SJSA1 (cell line): ENCODE measurements at regions not wholly inside any gene's neighbourhood (a gene's known extent, or its start where the extent isn't known, plus 50 kb on each side); places are given as distances from the start of the nearest gene placed in this dataset.

ENCODE experiments used
- DNase-seq, 2 experiments: peaks; one replicate each; pipeline ENCODE4 v3.0.0-alpha.2; 2015 to 2020; ENCODE audit warnings: low spot score in 2 of 2, low read depth in 1 of 2
- H3K27ac ChIP-seq: fragments of 250-450 bp; sonication (Bioruptor Pico); 2 replicates; pipeline ENCODE4 v1.5.1; 2020; ENCODE audit warnings: mild to moderate bottlenecking, moderate library complexity
- H3K27me3 ChIP-seq: fragments of 250-450 bp; sonication (Bioruptor Pico); replicated peaks from 2 replicates; pipeline ENCODE4 v1.5.1; 2020; ENCODE audit warnings: mild to moderate bottlenecking, moderate library complexity
- H3K36me3 ChIP-seq: fragments of 250-450 bp; sonication (Bioruptor Pico); 2 replicates; pipeline ENCODE4 v1.5.1; 2020; ENCODE audit warnings: mild to moderate bottlenecking
- H3K4me1 ChIP-seq: fragments of 250-450 bp; sonication (Bioruptor Pico); replicated peaks from 2 replicates; pipeline ENCODE4 v1.6.1; 2021; ENCODE audit warnings: mild to moderate bottlenecking
- H3K4me3 ChIP-seq: fragments of 250-450 bp; sonication (Bioruptor Pico); 2 replicates; pipeline ENCODE4 v1.5.1; 2020; ENCODE audit warnings: mild to moderate bottlenecking
- H3K9me3 ChIP-seq: fragments of 250-450 bp; sonication (Bioruptor Pico); replicated peaks from 2 replicates; pipeline ENCODE4 v1.5.1; 2020; ENCODE audit warnings: mild to moderate bottlenecking

- Histone ChIP-seq H3K27ac (no peak overlapping the region), H3K9me3 (no peaks in the 10 kb centered on the region), H3K4me3 (no peak overlapping the region), H3K27me3 (no peaks in the 10 kb centered on the region), H3K36me3 (no peaks in the 10 kb centered on the region), H3K4me1 (no peaks in the 10 kb centered on the region)
- no peak for DNase-seq
Observed at GRCh38 chrX:82141942-82142341, 940.0 kb downstream of the SH3BGRL start.

DNA sequence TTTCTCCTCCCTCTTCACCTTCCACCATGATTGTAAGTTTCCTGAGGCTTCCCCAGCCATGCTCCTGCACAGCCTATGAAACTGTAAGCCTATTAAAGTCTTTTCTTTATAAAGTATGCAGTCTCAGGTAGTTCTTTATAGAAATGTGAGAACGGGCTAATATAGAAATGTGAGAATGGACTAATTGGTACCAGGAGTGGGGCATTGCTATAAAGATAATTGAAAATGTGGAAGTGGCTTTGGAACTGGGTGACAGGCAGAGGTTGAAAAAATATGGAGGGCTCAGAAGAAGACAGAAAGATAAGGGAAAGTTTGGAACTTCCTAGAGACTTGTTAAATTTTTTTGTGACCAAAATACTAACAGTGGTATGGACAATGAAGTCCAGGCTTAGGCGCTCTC lies 959.3 kb downstream of the SH3BGRL start:
- Histone ChIP-seq H3K36me3 (no peaks in the 10 kb centered on the region), H3K9me3 (no peaks in the 10 kb centered on the region), H3K27me3 (no peaks in the 10 kb centered on the region), H3K27ac (no peak overlapping the region), H3K4me3 (no peak overlapping the region), H3K4me1 (no peaks in the 10 kb centered on the region)
- no peak for DNase-seq

- no peak overlapping the region for H3K4me3 ChIP-seq
- no peak for DNase-seq
- H3K27me3 ChIP-seq: no peaks in the 10 kb centered on the region
- H3K4me1 ChIP-seq: no peaks in the 10 kb centered on the region
- H3K9me3 ChIP-seq: no peaks in the 10 kb centered on the region
- no peaks in the 10 kb centered on the region for H3K36me3 ChIP-seq
- no peak overlapping the region for H3K27ac ChIP-seq
Observed at GRCh38 chrX:82163701-82164100, 961.8 kb downstream of the SH3BGRL start.

DNA sequence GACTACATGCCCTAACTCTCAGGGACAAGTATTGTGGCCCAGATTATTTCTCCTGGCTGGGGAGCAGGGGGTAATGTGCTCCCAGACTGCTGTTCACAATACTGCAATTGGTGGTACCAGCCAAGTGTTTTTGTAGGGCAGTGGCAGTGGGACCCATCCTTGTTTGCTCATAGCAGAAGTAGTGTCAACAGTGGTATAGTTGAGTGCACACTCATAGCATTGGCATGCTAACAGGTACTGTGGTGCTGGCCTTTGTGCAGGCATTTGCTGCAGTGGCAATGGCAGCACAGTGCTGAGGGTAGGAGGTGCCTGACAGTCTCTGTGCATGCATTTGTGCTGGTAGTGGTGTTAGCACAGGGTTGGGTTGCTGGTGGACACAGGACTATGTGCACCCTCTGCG lies 995.0 kb downstream of the SH3BGRL start:
- H3K36me3 ChIP-seq: no peaks in the 10 kb centered on the region
- no peak for DNase-seq
- H3K9me3 ChIP-seq: no peaks in the 10 kb centered on the region
- H3K4me3 ChIP-seq: no peak overlapping the region
- H3K27ac ChIP-seq: no peak overlapping the region
- H3K27me3 ChIP-seq: no peaks in the 10 kb centered on the region
- no peaks in the 10 kb centered on the region for H3K4me1 ChIP-seq

DNA sequence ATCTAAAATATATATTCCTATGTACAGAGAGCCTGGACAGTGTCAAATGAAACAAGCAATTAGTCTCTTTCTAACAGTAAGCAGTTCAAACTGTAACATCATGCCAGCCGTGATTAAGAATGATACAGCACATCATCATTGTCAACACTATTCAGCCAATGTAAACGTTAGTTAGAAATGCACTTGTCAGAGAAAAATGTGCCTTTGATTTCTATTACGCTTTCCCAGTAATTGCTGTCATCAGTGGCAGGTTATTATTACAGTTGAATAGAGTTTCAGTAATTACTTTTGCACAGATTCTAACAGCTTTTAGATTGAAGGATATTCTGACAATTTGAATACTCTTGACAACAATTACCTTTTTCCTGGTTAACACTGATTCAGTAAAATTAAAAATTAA lies 1007.1 kb downstream of the SH3BGRL start:
- Histone ChIP-seq H3K9me3 (no peaks in the 10 kb centered on the region), H3K4me3 (no peak overlapping the region), H3K4me1 (no peaks in the 10 kb centered on the region), H3K27ac (no peak overlapping the region), H3K36me3 (no peaks in the 10 kb centered on the region), H3K27me3 (no peaks in the 10 kb centered on the region)
- no peak for DNase-seq

GRCh38 chrX:82218361-82218760 lies 1016.5 kb downstream of the SH3BGRL start:
- Histone ChIP-seq H3K4me3 (no peak overlapping the region), H3K9me3 (no peaks in the 10 kb centered on the region), H3K36me3 (no peaks in the 10 kb centered on the region), H3K27ac (no peak overlapping the region), H3K27me3 (no peaks in the 10 kb centered on the region), H3K4me1 (no peaks in the 10 kb centered on the region)
- DNase-seq: peak in 1 of 2 experiments; percentile 4

- no peak overlapping the region for H3K27ac ChIP-seq
- no peaks in the 10 kb centered on the region for H3K9me3 ChIP-seq
- H3K27me3 ChIP-seq: no peaks in the 10 kb centered on the region
- no peaks in the 10 kb centered on the region for H3K36me3 ChIP-seq
- H3K4me1 ChIP-seq: no peaks in the 10 kb centered on the region
- H3K4me3 ChIP-seq: no peak overlapping the region
- no peak for DNase-seq
Observed at GRCh38 chrX:82219129-82219528, 1017.2 kb downstream of the SH3BGRL start.

- DNase-seq: no peak
- H3K4me3 ChIP-seq: no peak overlapping the region
- H3K4me1 ChIP-seq: no peaks in the 10 kb centered on the region
- H3K27ac ChIP-seq: no peak overlapping the region
- H3K9me3 ChIP-seq: no peaks in the 10 kb centered on the region
- no peaks in the 10 kb centered on the region for H3K27me3 ChIP-seq
- H3K36me3 ChIP-seq: no peaks in the 10 kb centered on the region
Observed at GRCh38 chrX:82224961-82225360, 1023.1 kb downstream of the SH3BGRL start.

GRCh38 chrX:82230013-82230412 lies 1028.1 kb downstream of the SH3BGRL start:
- DNase-seq: no peak
- no peak overlapping the region for H3K4me3 ChIP-seq
- H3K36me3 ChIP-seq: no peaks in the 10 kb centered on the region
- H3K27ac ChIP-seq: no peak overlapping the region
- no peaks in the 10 kb centered on the region for H3K9me3 ChIP-seq
- H3K27me3 ChIP-seq: no peaks in the 10 kb centered on the region
- no peaks in the 10 kb centered on the region for H3K4me1 ChIP-seq

GRCh38 chrX:82232679-82233078 lies 1030.8 kb downstream of the SH3BGRL start:
- Histone ChIP-seq H3K27me3 (no peaks in the 10 kb centered on the region), H3K36me3 (no peaks in the 10 kb centered on the region), H3K4me1 (no peaks in the 10 kb centered on the region), H3K27ac (no peak overlapping the region), H3K9me3 (no peaks in the 10 kb centered on the region), H3K4me3 (no peak overlapping the region)
- DNase-seq: no peak

DNA sequence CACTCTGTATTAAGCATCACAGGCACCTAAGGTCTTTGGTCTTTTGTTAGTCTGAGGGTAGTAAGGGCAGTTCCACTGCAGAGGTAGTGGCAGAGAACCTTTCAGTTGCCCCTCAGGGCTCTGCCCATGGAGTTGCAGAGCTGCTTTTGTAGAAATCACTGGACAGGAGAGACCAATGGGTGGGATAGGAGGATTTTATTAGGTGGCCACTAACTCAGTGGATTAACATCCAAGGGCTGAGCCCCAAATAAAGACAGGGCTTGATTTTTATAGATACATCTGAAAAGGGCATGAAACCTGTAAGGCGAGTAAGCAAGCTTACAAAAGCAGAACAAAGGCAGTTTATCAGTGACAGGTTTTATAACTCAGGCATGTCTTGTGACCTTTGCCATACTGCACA lies 1035.4 kb downstream of the SH3BGRL start:
- Histone ChIP-seq H3K9me3 (no peaks in the 10 kb centered on the region), H3K27ac (no peak overlapping the region), H3K4me1 (no peaks in the 10 kb centered on the region), H3K27me3 (no peaks in the 10 kb centered on the region), H3K4me3 (no peak overlapping the region), H3K36me3 (no peaks in the 10 kb centered on the region)
- DNase-seq: no peak
